WTC11 (cell line): ENCODE measurements at regions not wholly inside any gene's neighbourhood (a gene's known extent, or its start where the extent isn't known, plus 50 kb on each side); places are given as distances from the start of the nearest gene placed in this dataset.
"Not testable (repeated sequence)": the region's sequence is repeated elsewhere in the genome, so short reads cannot be mapped to it uniquely, and the experiment has no call there.

Experiments used
- USF1 ChIP-seq: sonication (generic); formaldehyde crosslinking; IDR thresholded peaks from 2 replicates; pipeline ENCODE4 v1.8.0; 2022; ENCODE audit warnings: mild to moderate bottlenecking, missing genetic modification reagents
- ZBTB21 ChIP-seq: sonication (generic); formaldehyde crosslinking; IDR thresholded peaks from 2 replicates; pipeline ENCODE4 v1.8.1; 2023; ENCODE audit warnings: mild to moderate bottlenecking, missing genetic modification reagents, borderline replicate concordance
- TF ChIP-seq, protein P1 (sequence below): fragments of 200-600 bp; IDR thresholded peaks from 2 replicates; pipeline ENCODE4 v1.8.0; 2022; ENCODE audit warnings: antibody characterized with exemption

DNA sequence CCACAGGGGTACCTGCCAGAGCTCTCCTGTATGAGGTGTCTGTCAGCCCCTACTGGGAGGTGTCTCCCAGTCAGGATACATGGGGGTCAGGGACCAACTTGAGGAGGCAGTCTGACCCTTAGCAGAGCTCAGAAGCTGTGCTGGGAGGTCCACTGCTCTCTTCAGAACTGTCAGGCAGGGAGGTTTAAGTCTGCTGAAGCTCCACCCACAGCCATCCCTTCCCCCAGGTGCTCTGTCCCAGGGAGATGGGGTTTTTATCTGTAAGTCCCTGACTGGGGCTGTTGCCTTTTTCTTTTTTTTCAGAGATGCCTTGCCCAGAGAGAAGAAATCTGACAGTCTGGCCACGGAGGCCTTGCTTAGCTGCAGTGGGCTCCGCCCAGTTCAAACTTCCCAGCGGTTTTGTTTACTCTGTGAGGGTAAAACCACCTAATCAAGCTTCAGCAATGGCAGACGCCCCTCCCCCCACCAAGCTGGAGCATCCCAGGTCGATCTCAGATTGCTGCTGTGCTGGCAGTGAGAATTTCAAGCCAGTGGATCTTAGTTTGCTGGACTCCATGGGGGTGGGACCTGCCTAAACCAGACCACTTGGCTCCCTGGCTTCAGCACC, 118.5 kb upstream of the RADX start:
- not testable (repeated sequence) for TF ChIP-seq USF1 (CRISPR knock-in tag); ZBTB21
- TF ChIP-seq, protein P1, sequence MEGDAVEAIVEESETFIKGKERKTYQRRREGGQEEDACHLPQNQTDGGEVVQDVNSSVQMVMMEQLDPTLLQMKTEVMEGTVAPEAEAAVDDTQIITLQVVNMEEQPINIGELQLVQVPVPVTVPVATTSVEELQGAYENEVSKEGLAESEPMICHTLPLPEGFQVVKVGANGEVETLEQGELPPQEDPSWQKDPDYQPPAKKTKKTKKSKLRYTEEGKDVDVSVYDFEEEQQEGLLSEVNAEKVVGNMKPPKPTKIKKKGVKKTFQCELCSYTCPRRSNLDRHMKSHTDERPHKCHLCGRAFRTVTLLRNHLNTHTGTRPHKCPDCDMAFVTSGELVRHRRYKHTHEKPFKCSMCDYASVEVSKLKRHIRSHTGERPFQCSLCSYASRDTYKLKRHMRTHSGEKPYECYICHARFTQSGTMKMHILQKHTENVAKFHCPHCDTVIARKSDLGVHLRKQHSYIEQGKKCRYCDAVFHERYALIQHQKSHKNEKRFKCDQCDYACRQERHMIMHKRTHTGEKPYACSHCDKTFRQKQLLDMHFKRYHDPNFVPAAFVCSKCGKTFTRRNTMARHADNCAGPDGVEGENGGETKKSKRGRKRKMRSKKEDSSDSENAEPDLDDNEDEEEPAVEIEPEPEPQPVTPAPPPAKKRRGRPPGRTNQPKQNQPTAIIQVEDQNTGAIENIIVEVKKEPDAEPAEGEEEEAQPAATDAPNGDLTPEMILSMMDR = not testable (repeated sequence)
